CD14-positive monocyte (primary cell): ENCODE measurements at regions not wholly inside any gene's neighbourhood (a gene's known extent, or its start where the extent isn't known, plus 50 kb on each side); places are given as distances from the start of the nearest gene placed in this dataset.
A peak's percentile ranks its signal among the peaks of the same experiment; 100 is the strongest.

ENCODE experiments used
- DNase-seq, 3 donors: peaks; one replicate each; pipeline ENCODE4 v3.0.0-alpha.2; 2011 to 2022
- H2AFZ ChIP-seq: 2 replicates; pipeline ENCODE4 v1.6.0; 2012; ENCODE audit warnings: mild to moderate bottlenecking, low read depth, low read length, inconsistent platforms; ENCODE audit not compliant: insufficient read depth, poor library complexity, severe bottlenecking
- H3K27ac ChIP-seq, 2 donors: 1 replicate in 1 of 2; 2 replicates in 1 of 2; pipeline ENCODE4 v1.5.1; 2012 to 2013; ENCODE audit warnings: low read length in 2 of 2, control low read depth in 1 of 2, inconsistent platforms in 1 of 2, low read depth in 1 of 2, mild to moderate bottlenecking in 1 of 2
- H3K27me3 ChIP-seq, 2 donors: one replicate each; pipeline versions ENCODE4 v1.6.0 to v1.6.1; 2011 to 2013; ENCODE audit warnings: low read length in 2 of 2; ENCODE audit not compliant: control insufficient read depth in 2 of 2, insufficient read depth in 2 of 2
- H3K36me3 ChIP-seq, 2 donors: replicated peaks in 1 of 2; 1 replicate in 1 of 2; 2 replicates in 1 of 2; pipeline versions ENCODE4 v1.5.1 to v1.6.1; 2012 to 2013; ENCODE audit warnings: low read length in 2 of 2, control low read depth in 1 of 2, inconsistent platforms in 1 of 2, mild to moderate bottlenecking in 1 of 2; ENCODE audit not compliant: insufficient read depth in 2 of 2, control insufficient read depth in 1 of 2
- H3K4me1 ChIP-seq, 2 donors: 1 replicate in 1 of 2; 2 replicates in 1 of 2; pipeline versions ENCODE4 v1.5.1 to v1.6.1; 2012 to 2013; ENCODE audit warnings: low read length in 2 of 2, control low read depth in 1 of 2, inconsistent platforms in 1 of 2, mild to moderate bottlenecking in 1 of 2, moderate library complexity in 1 of 2; ENCODE audit not compliant: insufficient read depth in 2 of 2, control insufficient read depth in 1 of 2
- H3K4me2 ChIP-seq: replicated peaks from 2 replicates; pipeline ENCODE3; 2012; ENCODE audit warnings: low read length, moderate library complexity, mild to moderate bottlenecking; ENCODE audit not compliant: poor library complexity, severe bottlenecking; ENCODE audit errors: extremely low read depth
- H3K4me3 ChIP-seq, 3 experiments: fragments of 200-600 bp in 1 of 3; sonication (generic) in 1 of 3; replicated peaks in 1 of 3; 1 replicate in 2 of 3; 2 replicates in 1 of 3; pipeline ENCODE4 v1.5.1; 2011 to 2013; ENCODE audit warnings: low read length in 3 of 3, mild to moderate bottlenecking in 3 of 3, control low read depth in 2 of 3, low read depth in 2 of 3, inconsistent platforms in 1 of 3, moderate library complexity in 1 of 3
- H3K79me2 ChIP-seq: 2 replicates; pipeline ENCODE4 v1.6.0; 2012; ENCODE audit warnings: mild to moderate bottlenecking, control low read depth, inconsistent platforms, low read length, moderate library complexity; ENCODE audit not compliant: insufficient read depth
- H3K9ac ChIP-seq: 2 replicates; pipeline ENCODE4 v1.6.0; 2017; ENCODE audit warnings: low read length, mild to moderate bottlenecking; ENCODE audit not compliant: insufficient read depth, poor library complexity, severe bottlenecking
- H3K9me3 ChIP-seq, 2 donors: replicated peaks in 1 of 2; 1 replicate in 1 of 2; 2 replicates in 1 of 2; pipeline versions ENCODE4 v1.5.1 to v1.6.1; 2012 to 2013; ENCODE audit warnings: low read length in 2 of 2, control low read depth in 1 of 2; ENCODE audit not compliant: control insufficient read depth in 1 of 2, insufficient read depth in 1 of 2
- H4K20me1 ChIP-seq: 2 replicates; pipeline ENCODE4 v1.6.0; 2012; ENCODE audit warnings: mild to moderate bottlenecking, low read length, control low read depth, moderate library complexity; ENCODE audit not compliant: insufficient read depth
- H3K27ac Mint-ChIP-seq, 7 donors: one replicate each; pipeline ENCODE4 v1.8.0; 2020; ENCODE audit warnings: mild to moderate bottlenecking in 7 of 7, mixed read lengths in 7 of 7, moderate library complexity in 6 of 7, inconsistent platforms in 2 of 7
- H3K27me3 Mint-ChIP-seq, 3 donors: one replicate each; pipeline ENCODE4 v1.8.0; 2021 to 2022; ENCODE audit warnings: low read depth in 3 of 3, mild to moderate bottlenecking in 3 of 3, mixed read lengths in 3 of 3, moderate library complexity in 3 of 3, inconsistent platforms in 1 of 3
- H3K36me3 Mint-ChIP-seq, 2 donors: one replicate each; pipeline ENCODE4 v1.8.0; 2020; ENCODE audit warnings: mixed read lengths in 2 of 2, inconsistent platforms in 1 of 2, mild to moderate bottlenecking in 1 of 2
- H3K4me1 Mint-ChIP-seq: one replicate; pipeline ENCODE4 v1.8.0; 2020; ENCODE audit warnings: mild to moderate bottlenecking, mixed read lengths
- H3K4me3 Mint-ChIP-seq, 2 donors: one replicate each; pipeline ENCODE4 v1.8.0; 2020; ENCODE audit warnings: mild to moderate bottlenecking in 2 of 2, mixed read lengths in 2 of 2, moderate library complexity in 1 of 2
- H3K9me3 Mint-ChIP-seq, 7 donors: one replicate each; pipeline ENCODE4 v1.8.0; 2020 to 2022; ENCODE audit warnings: mixed read lengths in 7 of 7, mild to moderate bottlenecking in 6 of 7, moderate library complexity in 6 of 7, inconsistent platforms in 2 of 7
- WGBS: methylation state at CpG from one replicate; pipeline ENCODE4 v1.1.5; 2013; ENCODE audit warnings: missing lambda C conversion rate; ENCODE audit not compliant: insufficient coverage; 5-methylcytosine and 5-hydroxymethylcytosine counted together
- intact Hi-C, 2 donors: fragments of 100-400 bp; cut with micrococcal nuclease; formaldehyde crosslinking; loops; one replicate each; pipeline versions ENCODE4 v1.15.0 to v1.15.1; 2023
- TF ChIP-seq, protein P1 (sequence below): fragments of 200-600 bp; IDR thresholded peaks from one replicate; pipeline ENCODE4 v1.8.0; 2022; ENCODE audit warnings: antibody characterized with exemption, mild to moderate bottlenecking

DNA sequence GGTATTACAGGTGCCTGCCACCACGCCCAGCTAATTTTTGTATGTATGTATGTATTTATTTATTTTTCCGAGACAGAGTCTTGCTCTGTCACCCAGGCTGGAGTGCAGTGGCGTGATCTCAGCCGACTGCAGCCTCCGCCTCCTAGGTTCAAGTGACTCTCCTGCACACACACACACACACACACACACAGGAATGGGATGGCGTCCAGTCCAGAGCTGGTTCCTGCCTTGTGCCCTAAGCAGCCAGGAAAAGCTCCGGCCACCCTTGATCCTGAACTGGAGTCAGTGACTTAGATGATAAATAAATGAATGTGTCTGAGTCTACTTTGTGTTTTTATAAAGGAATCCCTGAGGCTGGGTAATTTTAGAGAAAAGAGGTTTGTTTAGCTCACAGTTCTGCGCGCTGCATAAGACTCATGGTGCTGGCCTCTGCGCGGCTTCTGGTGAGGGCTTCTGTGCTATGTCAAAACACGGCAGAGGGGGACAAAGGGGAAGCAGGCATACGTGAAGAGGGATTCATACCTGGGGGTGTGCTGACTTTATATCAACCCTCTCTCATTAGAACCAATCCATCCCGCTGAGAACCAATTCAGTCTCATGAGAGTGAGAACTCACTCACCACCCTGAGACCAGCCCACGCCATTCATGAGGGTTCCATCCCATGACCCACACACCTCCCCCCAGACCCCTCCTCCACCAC lies 59.7 kb upstream of the PHLPP1 start:
- Histone ChIP-seq H3K79me2 (no peaks in the 10 kb centered on the region), H4K20me1 (no peaks in the 10 kb centered on the region), H3K27ac (no peak overlapping the region), H3K36me3 (no peaks in the 10 kb centered on the region), H3K9ac (no peak overlapping the region), H3K27me3 (no peaks in the 10 kb centered on the region), H3K4me1 (no peaks in the 10 kb centered on the region), H2AFZ (no peak overlapping the region), H3K4me3 (no peak overlapping the region), H3K9me3 (no peaks in the 10 kb centered on the region), H3K4me2 (no peak overlapping the region)
- H3K4me1 Mint-ChIP-seq = no peaks in the 10 kb centered on the region
- intact Hi-C loops = no loop called here
- TF ChIP-seq, protein P1, sequence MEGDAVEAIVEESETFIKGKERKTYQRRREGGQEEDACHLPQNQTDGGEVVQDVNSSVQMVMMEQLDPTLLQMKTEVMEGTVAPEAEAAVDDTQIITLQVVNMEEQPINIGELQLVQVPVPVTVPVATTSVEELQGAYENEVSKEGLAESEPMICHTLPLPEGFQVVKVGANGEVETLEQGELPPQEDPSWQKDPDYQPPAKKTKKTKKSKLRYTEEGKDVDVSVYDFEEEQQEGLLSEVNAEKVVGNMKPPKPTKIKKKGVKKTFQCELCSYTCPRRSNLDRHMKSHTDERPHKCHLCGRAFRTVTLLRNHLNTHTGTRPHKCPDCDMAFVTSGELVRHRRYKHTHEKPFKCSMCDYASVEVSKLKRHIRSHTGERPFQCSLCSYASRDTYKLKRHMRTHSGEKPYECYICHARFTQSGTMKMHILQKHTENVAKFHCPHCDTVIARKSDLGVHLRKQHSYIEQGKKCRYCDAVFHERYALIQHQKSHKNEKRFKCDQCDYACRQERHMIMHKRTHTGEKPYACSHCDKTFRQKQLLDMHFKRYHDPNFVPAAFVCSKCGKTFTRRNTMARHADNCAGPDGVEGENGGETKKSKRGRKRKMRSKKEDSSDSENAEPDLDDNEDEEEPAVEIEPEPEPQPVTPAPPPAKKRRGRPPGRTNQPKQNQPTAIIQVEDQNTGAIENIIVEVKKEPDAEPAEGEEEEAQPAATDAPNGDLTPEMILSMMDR = no peak
- 99% methylated on average over 8 of the region's 15 CpGs for WGBS
- H3K4me3 Mint-ChIP-seq = no peak overlapping the region
- no peaks in the 10 kb centered on the region for H3K9me3 Mint-ChIP-seq
- DNase-seq = no peak
- no peaks in the 10 kb centered on the region for H3K27me3 Mint-ChIP-seq
- H3K27ac Mint-ChIP-seq = peak overlapping the region in 1 of 7 donors; percentile 33
- H3K36me3 Mint-ChIP-seq = no peaks in the 10 kb centered on the region

DNA sequence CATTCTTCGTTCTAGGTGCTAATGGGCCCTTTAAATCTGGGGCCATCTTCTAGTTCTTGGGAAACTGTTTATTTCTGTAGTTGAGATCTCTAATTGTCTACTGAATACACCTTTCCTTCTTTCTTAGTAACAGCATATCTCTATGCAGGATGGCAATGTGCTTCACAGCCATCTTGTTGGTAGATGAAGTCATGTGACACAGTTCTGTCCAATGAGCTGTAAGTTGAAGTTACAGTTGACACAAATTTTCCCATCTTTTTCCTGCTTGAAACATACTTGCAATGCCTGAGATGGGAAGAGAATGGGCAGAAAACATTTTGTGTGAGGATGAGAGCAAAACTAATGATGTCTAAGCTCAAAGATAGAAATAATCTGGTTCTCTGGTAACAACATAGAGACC lies 57.3 kb upstream of the PHLPP1 start:
- H3K27ac ChIP-seq = no peak overlapping the region
- WGBS = no CpG with 5 or more reads among the region's 1 CpG

More for the DNA sequence above, 57.3 kb upstream of the PHLPP1 start:
- H3K4me2 ChIP-seq = no peak overlapping the region
- Mint-ChIP-seq H3K4me1 (no peaks in the 10 kb centered on the region), H3K27me3 (peaks cover 0 to 2% (median 0%) of the 10 kb centered on the region in 3 donors), H3K36me3 (no peaks in the 10 kb centered on the region), H3K4me3 (no peak overlapping the region), H3K27ac (no peak overlapping the region), H3K9me3 (no peaks in the 10 kb centered on the region)
- no peaks in the 10 kb centered on the region for H3K27me3 ChIP-seq
- H3K4me1 ChIP-seq = no peaks in the 10 kb centered on the region
- DNase-seq = no peak
- H3K9ac ChIP-seq = no peak overlapping the region
- intact Hi-C loops = no loop called here
- H3K9me3 ChIP-seq = no peaks in the 10 kb centered on the region
- H4K20me1 ChIP-seq = no peaks in the 10 kb centered on the region
- TF ChIP-seq, protein P1 = no peak
- no peak overlapping the region for H3K4me3 ChIP-seq
- H3K79me2 ChIP-seq = no peaks in the 10 kb centered on the region
- no peak overlapping the region for H2AFZ ChIP-seq
- H3K36me3 ChIP-seq = no peaks in the 10 kb centered on the region
